Keratinocyte (primary cell): ENCODE measurements at regions not wholly inside any gene's neighbourhood (a gene's known extent, or its start where the extent isn't known, plus 50 kb on each side); places are given as distances from the start of the nearest gene placed in this dataset.

Experiments
- DNase-seq: peaks from one replicate; pipeline ENCODE4 v3.0.0-alpha.2; 2011; ENCODE audit warnings: low read depth, missing footprints, low spot score
- FAIRE-seq: peaks from 2 replicates; lab custom pipeline; 2011; peaks lifted over from hg19 to GRCh38; lab: Jason Lieb, UNC
- H2AFZ ChIP-seq: 2 replicates; pipeline ENCODE4 v1.6.0; 2012; ENCODE audit warnings: low read length, control low read depth, inconsistent platforms; ENCODE audit not compliant: control insufficient read depth
- H3K27ac ChIP-seq: 2 replicates; pipeline ENCODE4 v1.5.1; 2011; ENCODE audit warnings: low read length; ENCODE audit not compliant: control insufficient read depth, insufficient read depth
- H3K27me3 ChIP-seq: 3 replicates; pipeline ENCODE4 v1.6.0; 2011; ENCODE audit warnings: low read length; ENCODE audit not compliant: control insufficient read depth, insufficient read depth; ENCODE audit errors: extremely low read depth
- H3K36me3 ChIP-seq, 2 experiments: 2 replicates in 1 of 2; 3 replicates in 1 of 2; pipeline ENCODE4 v1.5.1; 2011; ENCODE audit warnings: low read length in 2 of 2, mild to moderate bottlenecking in 1 of 2; ENCODE audit not compliant: control insufficient read depth in 2 of 2, insufficient read depth in 2 of 2; ENCODE audit errors: extremely low read depth in 1 of 2
- H3K4me1 ChIP-seq: 3 replicates; pipeline ENCODE4 v1.5.1; 2011; ENCODE audit warnings: low read length; ENCODE audit not compliant: control insufficient read depth, insufficient read depth; ENCODE audit errors: extremely low read depth
- H3K4me2 ChIP-seq: 3 replicates; pipeline ENCODE4 v1.6.0; 2011; ENCODE audit warnings: low read depth, low read length; ENCODE audit not compliant: control insufficient read depth, insufficient read depth; ENCODE audit errors: extremely low read depth
- H3K4me3 ChIP-seq, 3 experiments: fragments of 200-600 bp in 1 of 3; sonication (generic) in 1 of 3; 2 replicates in 2 of 3; 3 replicates in 1 of 3; pipeline ENCODE4 v1.5.1; 2011 to 2016; ENCODE audit warnings: low read length in 3 of 3, mild to moderate bottlenecking in 3 of 3, control low read depth in 2 of 3, inconsistent platforms in 1 of 3, low read depth in 1 of 3, mixed read lengths in 1 of 3, mixed run types in 1 of 3, moderate library complexity in 1 of 3; ENCODE audit not compliant: control insufficient read depth in 2 of 3, insufficient read depth in 2 of 3; ENCODE audit errors: extremely low read depth in 1 of 3
- H3K79me2 ChIP-seq: 2 replicates; pipeline ENCODE4 v1.6.0; 2012; ENCODE audit warnings: low read length; ENCODE audit not compliant: control insufficient read depth, insufficient read depth
- H3K9ac ChIP-seq: 3 replicates; pipeline ENCODE4 v1.6.0; 2011; ENCODE audit warnings: low read length; ENCODE audit not compliant: control insufficient read depth, insufficient read depth; ENCODE audit errors: extremely low read depth
- H3K9me1 ChIP-seq: 3 replicates; pipeline ENCODE4 v1.6.0; 2011; ENCODE audit warnings: low read length; ENCODE audit not compliant: control insufficient read depth, insufficient read depth; ENCODE audit errors: extremely low read depth
- H3K9me3 ChIP-seq: 2 replicates; pipeline ENCODE4 v1.5.1; 2012; ENCODE audit warnings: low read depth, low read length; ENCODE audit not compliant: control insufficient read depth
- H4K20me1 ChIP-seq: 3 replicates; pipeline ENCODE4 v1.6.0; 2011; ENCODE audit warnings: low read length; ENCODE audit not compliant: control insufficient read depth, insufficient read depth; ENCODE audit errors: extremely low read depth
- CTCF ChIP-seq, 3 experiments: IDR thresholded peaks in 1 of 3; conservative IDR thresholded peaks in 1 of 3; optimal IDR thresholded peaks in 1 of 3; 2 replicates in 2 of 3; 3 replicates in 1 of 3; pipeline versions ENCODE3 to v1.5.1; 2011; ENCODE audit warnings: low read length in 3 of 3, mild to moderate bottlenecking in 3 of 3, moderate library complexity in 2 of 3, control low read depth in 1 of 3, inconsistent platforms in 1 of 3; ENCODE audit not compliant: insufficient read depth in 2 of 3; ENCODE audit errors: extremely low read depth in 1 of 3
- EZH2 ChIP-seq: IDR thresholded peaks from one replicate; pipeline ENCODE4 v1.6.1; 2012; ENCODE audit warnings: inconsistent platforms, mild to moderate bottlenecking, low read length, moderate library complexity
- dilution Hi-C: fragments of 300-500 bp; cut with MboI; formaldehyde crosslinking; loops from one replicate; pipeline ENCODE4 v1.7.0; 2020; ENCODE audit warnings: low sequenced_read_pairs; ENCODE audit not compliant: extremely low pct_ligation_motif_present

- Histone ChIP-seq H3K27me3 (no peaks in the 10 kb centered on the region), H3K4me3 (no peak overlapping the region)
- TF ChIP-seq CTCF (optimal IDR thresholded peaks at IDR 0.05 in 1 of 3, IDR thresholded peaks at IDR 0.05 in 1 of 3, conservative IDR thresholded peaks at IDR 0.05 in 1 of 3; ENCODE audit: extremely low read depth in 1 of 3, insufficient read depth in 2 of 3, low read length in 3 of 3) (no peak), EZH2 (no peak)
These were observed 235.4 kb downstream of the SUDS3 start for GRCh38 chr12:118611770-118612169.

GRCh38 chr12:118617611-118618450, 241.5 kb downstream of the SUDS3 start:
- no peaks in the 10 kb centered on the region for H3K9me3 ChIP-seq
- H3K9me1 ChIP-seq = no peaks in the 10 kb centered on the region
- H3K27ac ChIP-seq = no peak overlapping the region
- no peak overlapping the region for H2AFZ ChIP-seq
- no peaks in the 10 kb centered on the region for H3K4me1 ChIP-seq
- H3K4me2 ChIP-seq = no peak overlapping the region
- no peak overlapping the region for H3K9ac ChIP-seq
- DNase-seq (no peak), FAIRE-seq (no peak)
- no peaks in the 10 kb centered on the region for H3K36me3 ChIP-seq
- H4K20me1 ChIP-seq = no peaks in the 10 kb centered on the region
- no peaks in the 10 kb centered on the region for H3K27me3 ChIP-seq
- dilution Hi-C loops = no loop called here
- TF ChIP-seq CTCF (optimal IDR thresholded peaks at IDR 0.05 in 1 of 3, IDR thresholded peaks at IDR 0.05 in 1 of 3, conservative IDR thresholded peaks at IDR 0.05 in 1 of 3; ENCODE audit: extremely low read depth in 1 of 3, insufficient read depth in 2 of 3, low read length in 3 of 3) (no peak), EZH2 (no peak)
- H3K79me2 ChIP-seq = no peaks in the 10 kb centered on the region
- H3K4me3 ChIP-seq = no peak overlapping the region

More at GRCh38 chr12:118611770-118612169, 235.4 kb downstream of the SUDS3 start:
- Histone ChIP-seq H2AFZ (no peak overlapping the region), H3K9me3 (no peaks in the 10 kb centered on the region), H3K79me2 (no peaks in the 10 kb centered on the region), H4K20me1 (no peaks in the 10 kb centered on the region), H3K9ac (no peak overlapping the region), H3K36me3 (no peaks in the 10 kb centered on the region), H3K27ac (no peak overlapping the region), H3K9me1 (no peaks in the 10 kb centered on the region), H3K4me2 (no peak overlapping the region), H3K4me1 (no peaks in the 10 kb centered on the region)
- no peak for DNase-seq
- dilution Hi-C loops = no loop called here
- no peak for FAIRE-seq
